Fibroblast of lung (primary cell): ENCODE measurements at regions not wholly inside any gene's neighbourhood (a gene's known extent, or its start where the extent isn't known, plus 50 kb on each side); places are given as distances from the start of the nearest gene placed in this dataset.

Source experiments
- DNase-seq, 2 donors: peaks; one replicate each; pipeline versions ENCODE4 v3.0.0 to v3.0.0-alpha.2; 2010; ENCODE audit warnings: low read depth in 2 of 2
- H2AFZ ChIP-seq: 2 replicates; pipeline ENCODE4 v1.5.1; 2012; ENCODE audit warnings: low read length, control low read depth, inconsistent platforms
- H3K27ac ChIP-seq: 2 replicates; pipeline ENCODE4 v1.5.1; 2011; ENCODE audit warnings: low read length, control low read depth; ENCODE audit not compliant: insufficient read depth
- H3K27me3 ChIP-seq: 2 replicates; pipeline ENCODE4 v1.5.1; 2011; ENCODE audit warnings: mild to moderate bottlenecking, low read length; ENCODE audit not compliant: control insufficient read depth, insufficient read depth
- H3K36me3 ChIP-seq: 2 replicates; pipeline ENCODE4 v1.5.1; 2011; ENCODE audit warnings: low read length; ENCODE audit not compliant: control insufficient read depth, insufficient read depth
- H3K4me1 ChIP-seq: 2 replicates; pipeline ENCODE4 v1.5.1; 2011; ENCODE audit warnings: low read length; ENCODE audit not compliant: control insufficient read depth, insufficient read depth; ENCODE audit errors: extremely low read depth
- H3K4me2 ChIP-seq: 2 replicates; pipeline ENCODE4 v1.5.1; 2011; ENCODE audit warnings: low read length, control low read depth; ENCODE audit not compliant: insufficient read depth; ENCODE audit errors: extremely low read depth
- H3K4me3 ChIP-seq, 4 experiments: fragments of 200-600 bp in 1 of 4; sonication (generic) in 1 of 4; replicated peaks in 1 of 4; 2 replicates each; pipeline ENCODE4 v1.5.1; 2011 to 2016; ENCODE audit warnings: low read length in 4 of 4, low read depth in 3 of 4, mild to moderate bottlenecking in 3 of 4, control low read depth in 2 of 4, inconsistent platforms in 1 of 4, mixed read lengths in 1 of 4; ENCODE audit not compliant: insufficient read depth in 1 of 4; ENCODE audit errors: control extremely low read depth in 1 of 4
- H3K79me2 ChIP-seq: 2 replicates; pipeline ENCODE4 v1.5.1; 2012; ENCODE audit warnings: mild to moderate bottlenecking, low read length, inconsistent platforms; ENCODE audit not compliant: control insufficient read depth, insufficient read depth
- H3K9ac ChIP-seq: 2 replicates; pipeline ENCODE4 v1.5.1; 2011; ENCODE audit warnings: mild to moderate bottlenecking, low read length, control low read depth; ENCODE audit not compliant: insufficient read depth
- H3K9me3 ChIP-seq: 2 replicates; pipeline ENCODE4 v1.5.1; 2012; ENCODE audit warnings: low read depth, low read length; ENCODE audit not compliant: control insufficient read depth, insufficient read depth
- H4K20me1 ChIP-seq: 2 replicates; pipeline ENCODE4 v1.5.1; 2011; ENCODE audit warnings: low read length; ENCODE audit not compliant: control insufficient read depth, insufficient read depth; ENCODE audit errors: extremely low read depth
- EZH2 ChIP-seq: IDR thresholded peaks from 2 replicates; pipeline ENCODE4 v1.5.1; 2012; ENCODE audit warnings: low read length, control low read depth, mild to moderate bottlenecking; ENCODE audit errors: missing control alignments
- TF ChIP-seq, protein P1 (sequence below), 2 donors: IDR thresholded peaks in 1 of 2; conservative IDR thresholded peaks in 1 of 2; 1 replicate in 1 of 2; 2 replicates in 1 of 2; pipeline ENCODE4 v1.5.1; 2011 to 2012; ENCODE audit warnings: low read length in 2 of 2, control low read depth in 1 of 2, inconsistent platforms in 1 of 2, low read depth in 1 of 2, mild to moderate bottlenecking in 1 of 2

DNA sequence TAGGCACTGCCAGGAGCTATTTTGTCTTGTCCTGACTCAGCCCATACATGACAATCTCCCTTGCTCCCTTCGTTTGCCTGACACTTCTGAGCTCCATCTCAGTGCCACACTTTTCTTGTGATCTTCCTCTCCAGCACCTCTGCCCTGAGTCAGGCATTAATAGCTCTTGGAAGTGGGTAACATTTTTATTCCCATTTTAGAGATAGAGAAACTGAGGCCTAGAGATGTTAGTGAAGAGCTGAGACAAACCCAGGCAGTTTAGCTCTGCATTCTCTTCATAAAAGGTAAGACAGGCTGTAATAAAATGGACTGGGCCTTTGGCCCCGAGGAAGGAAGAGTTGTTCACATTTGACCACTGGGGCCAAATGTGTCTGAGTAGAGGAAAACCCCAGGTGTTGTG is 167.4 kb downstream of the DHX35 start:
- H2AFZ ChIP-seq = no peak overlapping the region
- no peaks in the 10 kb centered on the region for H3K27me3 ChIP-seq
- H3K9me3 ChIP-seq = no peaks in the 10 kb centered on the region
- H4K20me1 ChIP-seq = no peaks in the 10 kb centered on the region
- H3K36me3 ChIP-seq = no peaks in the 10 kb centered on the region
- no peak overlapping the region for H3K9ac ChIP-seq
- H3K4me1 ChIP-seq = no peaks in the 10 kb centered on the region
- no peak for TF ChIP-seq EZH2
- TF ChIP-seq, protein P1, sequence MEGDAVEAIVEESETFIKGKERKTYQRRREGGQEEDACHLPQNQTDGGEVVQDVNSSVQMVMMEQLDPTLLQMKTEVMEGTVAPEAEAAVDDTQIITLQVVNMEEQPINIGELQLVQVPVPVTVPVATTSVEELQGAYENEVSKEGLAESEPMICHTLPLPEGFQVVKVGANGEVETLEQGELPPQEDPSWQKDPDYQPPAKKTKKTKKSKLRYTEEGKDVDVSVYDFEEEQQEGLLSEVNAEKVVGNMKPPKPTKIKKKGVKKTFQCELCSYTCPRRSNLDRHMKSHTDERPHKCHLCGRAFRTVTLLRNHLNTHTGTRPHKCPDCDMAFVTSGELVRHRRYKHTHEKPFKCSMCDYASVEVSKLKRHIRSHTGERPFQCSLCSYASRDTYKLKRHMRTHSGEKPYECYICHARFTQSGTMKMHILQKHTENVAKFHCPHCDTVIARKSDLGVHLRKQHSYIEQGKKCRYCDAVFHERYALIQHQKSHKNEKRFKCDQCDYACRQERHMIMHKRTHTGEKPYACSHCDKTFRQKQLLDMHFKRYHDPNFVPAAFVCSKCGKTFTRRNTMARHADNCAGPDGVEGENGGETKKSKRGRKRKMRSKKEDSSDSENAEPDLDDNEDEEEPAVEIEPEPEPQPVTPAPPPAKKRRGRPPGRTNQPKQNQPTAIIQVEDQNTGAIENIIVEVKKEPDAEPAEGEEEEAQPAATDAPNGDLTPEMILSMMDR (conservative IDR thresholded peaks at IDR 0.05 in 1 of 2, IDR thresholded peaks at IDR 0.05 in 1 of 2; ENCODE audit: low read depth in 1 of 2, low read length in 2 of 2) = no peak
- no peak overlapping the region for H3K4me3 ChIP-seq
- H3K27ac ChIP-seq = no peak overlapping the region
- DNase-seq = no peak
- H3K4me2 ChIP-seq = no peak overlapping the region
- no peaks in the 10 kb centered on the region for H3K79me2 ChIP-seq

DNA sequence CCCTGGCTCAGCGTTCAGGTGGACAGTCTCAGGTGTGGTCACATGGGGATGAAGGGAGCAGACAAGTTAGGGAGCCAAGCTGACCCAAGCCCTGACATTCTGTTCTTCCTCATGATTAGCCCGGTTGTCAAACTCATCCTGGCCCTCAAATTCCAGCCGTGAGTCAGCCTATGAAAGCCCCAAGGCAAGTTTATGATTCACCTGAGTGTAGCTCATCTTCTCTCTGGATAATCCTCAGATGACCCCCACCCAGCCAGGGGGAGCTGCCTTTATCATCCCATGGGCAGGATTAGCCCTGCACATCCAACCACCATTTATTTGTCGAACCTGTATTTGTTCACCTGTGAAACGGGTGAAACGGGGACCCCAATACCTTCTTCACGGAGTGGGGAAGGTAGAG is 161.9 kb downstream of the DHX35 start:
- Histone ChIP-seq H3K4me1 (no peaks in the 10 kb centered on the region), H3K9me3 (no peaks in the 10 kb centered on the region), H3K27ac (no peak overlapping the region), H3K4me3 (no peak overlapping the region), H3K9ac (no peak overlapping the region), H3K79me2 (no peaks in the 10 kb centered on the region), H3K4me2 (no peak overlapping the region), H3K36me3 (no peaks in the 10 kb centered on the region), H2AFZ (no peak overlapping the region), H3K27me3 (no peaks in the 10 kb centered on the region), H4K20me1 (no peaks in the 10 kb centered on the region)
- DNase-seq = no peak
- TF ChIP-seq, protein P1 (conservative IDR thresholded peaks at IDR 0.05 in 1 of 2, IDR thresholded peaks at IDR 0.05 in 1 of 2; ENCODE audit: low read depth in 1 of 2, low read length in 2 of 2) = no peak
- TF ChIP-seq EZH2 = no peak

DNA sequence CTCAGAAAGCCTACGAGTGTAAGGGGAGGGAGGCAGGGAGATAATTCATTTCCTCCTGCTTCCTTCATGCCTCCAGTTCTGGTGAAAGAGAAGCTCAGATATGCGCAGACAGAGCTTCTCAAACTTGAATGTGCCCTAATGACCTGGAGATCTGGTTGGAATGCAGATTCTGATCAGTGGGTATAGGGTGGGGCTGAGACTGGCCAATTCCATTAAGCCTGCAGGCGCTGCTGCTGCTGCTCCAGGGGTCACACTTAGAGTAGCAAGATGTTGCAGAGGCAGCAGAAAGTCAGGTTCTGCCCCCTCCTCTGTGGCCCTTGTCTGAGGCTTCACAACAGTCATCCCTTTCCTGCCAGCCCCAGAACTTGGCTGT is 161.0 kb downstream of the DHX35 start:
- Histone ChIP-seq H3K9ac (no peak overlapping the region), H3K27me3 (no peaks in the 10 kb centered on the region), H3K4me1 (no peaks in the 10 kb centered on the region), H3K79me2 (no peaks in the 10 kb centered on the region), H3K9me3 (no peaks in the 10 kb centered on the region), H3K4me3 (no peak overlapping the region), H4K20me1 (no peaks in the 10 kb centered on the region), H3K27ac (no peak overlapping the region), H3K36me3 (no peaks in the 10 kb centered on the region), H2AFZ (no peak overlapping the region), H3K4me2 (no peak overlapping the region)
- no peak for DNase-seq
- TF ChIP-seq, protein P1 (conservative IDR thresholded peaks at IDR 0.05 in 1 of 2, IDR thresholded peaks at IDR 0.05 in 1 of 2; ENCODE audit: low read depth in 1 of 2, low read length in 2 of 2) = no peak
- no peak for TF ChIP-seq EZH2
